Hepatic stellate cell (primary cell): ENCODE measurements at regions not wholly inside any gene's neighbourhood (a gene's known extent, or its start where the extent isn't known, plus 50 kb on each side); places are given as distances from the start of the nearest gene placed in this dataset.
A peak's percentile ranks its signal among the peaks of the same experiment; 100 is the strongest.

Source experiments
- DNase-seq: peaks from one replicate; pipeline ENCODE4 v3.0.0; 2011; ENCODE audit warnings: low spot score

- DNase-seq, result no peak
Measured at GRCh38 chr4:74615411-74615810, 170.5 kb downstream of the AREG start.

- DNase-seq, result no peak
Measured at GRCh38 chr4:74618166-74618565, 173.2 kb downstream of the AREG start.

- DNase-seq, result peak; percentile 27
Measured at GRCh38 chr4:74618659-74619058, 173.7 kb downstream of the AREG start.

GRCh38 chr4:74619931-74620702, 174.2 kb downstream of the BTC start:
- no peak for DNase-seq

GRCh38 chr4:74621616-74622015, 172.7 kb downstream of the BTC start:
- no peak for DNase-seq

- DNase-seq, result no peak
Measured at GRCh38 chr4:74623041-74623440, 171.3 kb downstream of the BTC start.

GRCh38 chr4:74624351-74625151, 169.8 kb downstream of the BTC start:
- peak; percentile 24 for DNase-seq

GRCh38 chr4:74625981-74626380, 168.3 kb downstream of the BTC start:
- no peak for DNase-seq

GRCh38 chr4:74627093-74627492, 167.2 kb downstream of the BTC start:
- DNase-seq, result no peak

- DNase-seq, result no peak
Measured at GRCh38 chr4:74627504-74627903, 166.8 kb downstream of the BTC start.

- no peak for DNase-seq
Measured at GRCh38 chr4:74628852-74629620, 165.3 kb downstream of the BTC start.

- no peak for DNase-seq
Measured at GRCh38 chr4:74630551-74630950, 163.8 kb downstream of the BTC start.

- no peak for DNase-seq
Measured at GRCh38 chr4:74631338-74631737, 163.0 kb downstream of the BTC start.

- DNase-seq, result no peak
Measured at GRCh38 chr4:74631988-74632387, 162.3 kb downstream of the BTC start.

- no peak for DNase-seq
Measured at GRCh38 chr4:74632634-74633033, 161.7 kb downstream of the BTC start.

- no peak for DNase-seq
Measured at GRCh38 chr4:74635074-74635473, 159.2 kb downstream of the BTC start.

GRCh38 chr4:74635490-74636123, 158.7 kb downstream of the BTC start:
- no peak for DNase-seq

- no peak for DNase-seq
Measured at GRCh38 chr4:74638001-74638400, 156.3 kb downstream of the BTC start.

GRCh38 chr4:74638689-74639088, 155.6 kb downstream of the BTC start:
- DNase-seq, result no peak

- peak; percentile 29 for DNase-seq
Measured at GRCh38 chr4:74640111-74640903, 154.0 kb downstream of the BTC start.

GRCh38 chr4:74642006-74642405, 152.3 kb downstream of the BTC start:
- DNase-seq, result no peak
